GM19372 (cell line): ENCODE measurements at regions not wholly inside any gene's neighbourhood (a gene's known extent, or its start where the extent isn't known, plus 50 kb on each side); places are given as distances from the start of the nearest gene placed in this dataset.

Experiments
- ATAC-seq: cut with Tn5 transposase; IDR thresholded peaks from one replicate; pipeline ENCODE4 v1.9.1; 2021; ENCODE audit warnings: mild to moderate bottlenecking, low read depth, moderate library complexity; ENCODE audit not compliant: unreplicated experiment

DNA sequence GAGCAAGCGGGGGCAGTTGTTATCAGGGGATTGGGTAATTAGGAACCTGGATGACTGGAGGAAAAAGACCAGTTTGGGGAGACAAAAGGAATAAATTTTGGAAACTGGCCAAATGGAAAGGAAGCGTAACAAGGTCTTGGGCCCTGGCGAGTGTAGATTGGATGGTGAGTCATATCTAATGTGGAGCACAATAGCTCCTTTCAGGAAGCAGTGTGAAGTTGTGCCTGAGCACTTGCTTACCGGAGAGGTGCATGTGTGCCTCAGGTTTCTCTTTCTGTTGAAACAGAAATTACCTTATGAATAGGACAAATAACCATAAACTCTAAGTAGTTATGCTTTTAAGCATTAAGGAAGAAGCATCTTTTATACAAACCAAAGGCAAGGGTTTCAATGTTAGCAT, 176.4 kb downstream of the KIF4B start:
- no peak for ATAC-seq

DNA sequence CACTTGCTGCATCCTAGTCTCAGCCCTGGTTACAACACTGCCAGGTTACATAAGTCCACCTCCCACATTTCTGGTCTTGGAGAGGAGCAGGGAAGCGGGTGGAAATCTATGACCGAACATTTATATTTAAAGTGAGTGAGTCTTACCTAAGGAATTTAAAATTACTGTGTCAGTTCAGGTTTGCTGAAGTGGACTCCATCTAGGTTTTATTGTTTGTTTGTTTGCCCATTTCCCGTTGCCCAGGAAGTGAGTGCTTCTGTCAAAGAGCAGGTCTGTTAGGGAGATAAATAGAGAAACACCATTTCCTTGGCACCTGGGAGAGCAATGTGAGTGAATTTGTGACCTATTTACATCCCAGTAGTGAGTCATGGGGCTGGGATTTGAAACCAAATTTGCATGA, 179.5 kb downstream of the KIF4B start:
- ATAC-seq, result no peak

DNA sequence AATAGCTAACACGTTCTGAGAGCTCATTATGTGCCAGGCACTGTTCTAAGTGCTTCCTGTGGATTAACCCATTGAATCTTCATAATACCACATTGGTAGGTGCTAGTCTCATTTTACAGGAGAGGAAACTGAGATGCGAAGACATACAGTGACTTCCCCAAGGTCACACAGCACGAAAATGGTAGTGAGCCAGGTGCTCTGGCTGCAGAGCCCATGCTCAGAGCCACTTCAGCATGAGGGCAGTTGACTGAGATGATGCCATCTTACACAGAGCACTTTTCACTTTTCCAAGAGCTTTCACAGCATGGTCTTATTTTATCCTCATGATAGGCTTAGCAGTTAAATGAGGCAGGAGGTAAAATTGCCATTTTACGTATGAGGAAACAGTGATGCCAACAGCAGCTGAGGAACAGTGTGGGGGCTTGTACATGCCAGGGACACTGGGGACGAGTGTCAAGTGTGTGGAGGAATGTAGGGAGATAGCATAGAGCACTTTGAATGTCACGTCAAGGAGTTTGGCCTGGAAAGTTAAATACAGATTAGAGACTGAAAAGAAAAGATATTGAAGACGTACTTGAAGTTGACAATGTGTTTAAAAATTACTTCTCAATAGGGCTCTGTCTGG, 180.0 kb downstream of the KIF4B start:
- no peak for ATAC-seq

DNA sequence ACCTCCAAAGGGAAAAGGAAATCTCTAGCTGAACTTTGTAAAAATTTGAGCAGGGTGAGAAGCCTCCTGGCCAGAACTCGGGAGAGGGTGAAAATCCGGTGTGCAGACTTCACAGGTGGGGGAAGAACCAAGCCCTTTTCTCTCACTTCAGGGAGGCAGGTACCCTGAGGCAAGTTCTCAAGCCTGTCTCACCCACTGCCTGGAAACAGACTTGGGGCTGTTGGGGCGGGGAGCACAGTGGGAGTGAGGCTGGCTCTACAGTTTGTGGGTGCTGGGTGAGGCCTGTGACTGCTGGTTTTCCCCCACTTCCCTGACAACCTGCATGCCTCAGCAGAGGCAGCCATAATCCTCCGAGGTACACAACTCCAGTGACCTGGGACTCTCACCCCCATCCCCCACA, 187.1 kb downstream of the KIF4B start:
- ATAC-seq, result no peak

DNA sequence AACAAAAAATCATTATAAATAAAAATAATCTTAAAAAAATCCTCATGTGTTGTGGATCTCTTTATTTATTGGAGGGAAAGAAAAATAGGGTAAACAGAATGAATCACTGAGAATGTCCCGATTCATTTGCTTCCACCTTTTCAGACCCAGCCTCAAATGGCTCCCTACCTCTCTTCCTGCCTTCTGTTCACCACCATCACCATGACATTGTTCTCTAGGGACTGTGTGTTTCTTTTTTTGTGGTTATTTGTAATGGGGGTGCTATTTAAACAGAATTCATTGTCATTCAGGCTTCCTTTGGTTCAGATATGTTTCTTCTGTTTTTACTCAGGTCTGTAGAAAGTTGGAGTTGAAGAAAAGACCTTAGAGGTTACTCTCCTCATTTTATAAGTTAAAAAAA, 198.2 kb downstream of the KIF4B start:
- no peak for ATAC-seq

DNA sequence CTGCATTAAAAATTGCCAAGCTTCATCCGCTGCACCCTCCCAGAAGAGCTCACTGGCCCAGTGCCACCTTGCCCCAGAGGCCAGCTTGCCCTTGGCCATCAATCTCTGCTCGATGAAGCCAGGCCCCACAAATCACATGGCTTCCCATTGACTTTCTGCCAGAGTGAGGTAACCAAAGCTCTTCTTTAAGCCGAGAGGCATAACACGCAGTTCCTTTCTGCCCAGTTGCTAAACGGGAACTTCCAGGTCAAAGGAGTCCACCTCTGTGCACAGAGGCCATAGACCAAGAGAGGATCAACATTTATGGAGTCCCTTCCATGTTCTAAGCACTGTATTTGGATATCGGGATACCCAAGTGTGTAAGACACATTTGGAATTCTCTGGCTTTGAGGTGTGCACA, 208.8 kb downstream of the KIF4B start:
- ATAC-seq, result no peak

DNA sequence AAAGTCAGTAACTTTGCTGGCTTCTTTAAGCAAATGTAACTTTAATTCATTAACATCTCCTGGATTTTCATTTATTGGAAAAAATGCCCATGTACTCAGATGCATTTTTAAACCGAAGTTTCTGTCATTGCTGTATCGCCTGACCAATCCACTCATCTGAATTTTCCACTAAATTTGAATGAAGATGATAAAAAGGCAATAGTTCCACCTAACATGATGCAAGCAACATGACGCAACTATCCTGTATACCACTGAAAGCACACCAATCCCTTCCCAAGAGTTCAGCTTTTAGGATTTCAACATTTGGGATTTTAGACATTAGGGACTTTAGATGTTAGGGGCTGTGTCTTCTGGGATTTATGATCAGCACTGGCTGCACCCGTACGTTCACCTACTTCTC, 215.6 kb downstream of the KIF4B start:
- no peak for ATAC-seq

DNA sequence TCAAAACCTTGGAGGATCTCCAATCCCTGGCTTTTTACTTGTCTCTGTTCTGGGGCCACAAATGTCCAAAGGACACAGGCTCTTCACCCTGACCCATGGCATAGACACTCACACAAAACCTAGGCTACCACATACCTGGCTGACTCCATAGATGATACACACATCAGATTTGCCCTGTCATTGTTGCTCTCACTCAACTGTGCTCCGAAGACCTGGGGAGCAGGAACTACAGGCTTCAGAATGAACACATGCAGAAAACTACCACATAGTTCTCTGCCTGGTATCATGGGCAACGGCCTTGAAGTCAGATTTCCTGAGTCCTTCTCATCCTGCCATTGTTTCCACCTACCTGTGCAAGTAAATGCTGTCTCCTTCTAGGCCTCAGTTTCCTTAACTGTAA, 226.2 kb downstream of the KIF4B start:
- no peak for ATAC-seq

DNA sequence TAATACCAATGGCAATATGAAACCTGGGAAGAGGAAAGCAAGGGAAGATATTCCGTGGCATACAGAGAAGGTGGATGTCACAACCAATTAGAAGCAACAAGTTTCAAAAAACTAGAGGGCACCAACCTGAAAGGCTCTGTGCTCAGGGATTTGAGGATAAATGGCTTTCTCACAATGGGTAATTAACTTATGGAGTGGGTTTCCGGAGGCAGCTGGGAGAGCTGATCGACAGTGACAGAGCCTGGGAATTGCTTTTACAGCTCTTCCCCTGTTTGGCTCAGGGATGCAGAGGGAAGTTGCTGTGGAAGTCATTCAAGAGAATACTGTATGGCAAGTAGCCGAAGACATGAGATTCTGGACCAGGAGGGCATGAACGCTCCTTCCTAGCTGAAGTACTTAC, 237.0 kb downstream of the KIF4B start:
- no peak for ATAC-seq

DNA sequence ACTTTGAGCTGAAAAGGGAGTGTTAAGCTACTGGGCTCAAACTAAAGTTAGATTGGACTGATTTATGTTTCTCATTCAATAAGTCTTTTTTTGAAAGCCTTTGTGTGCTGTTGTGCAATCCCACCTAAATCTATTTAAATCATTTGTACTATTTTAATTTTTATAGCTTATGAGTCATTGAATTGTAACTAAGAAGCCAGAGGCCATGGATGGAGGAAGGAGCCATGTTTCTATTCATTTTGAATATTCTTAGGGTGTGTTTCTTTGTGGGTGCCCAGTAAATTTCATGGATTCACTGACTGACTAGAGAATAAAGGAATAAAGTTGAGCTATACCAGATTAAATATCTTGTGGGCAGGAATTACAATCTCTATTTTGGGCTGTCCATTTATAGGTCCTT, 238.5 kb downstream of the KIF4B start:
- ATAC-seq, result no peak

DNA sequence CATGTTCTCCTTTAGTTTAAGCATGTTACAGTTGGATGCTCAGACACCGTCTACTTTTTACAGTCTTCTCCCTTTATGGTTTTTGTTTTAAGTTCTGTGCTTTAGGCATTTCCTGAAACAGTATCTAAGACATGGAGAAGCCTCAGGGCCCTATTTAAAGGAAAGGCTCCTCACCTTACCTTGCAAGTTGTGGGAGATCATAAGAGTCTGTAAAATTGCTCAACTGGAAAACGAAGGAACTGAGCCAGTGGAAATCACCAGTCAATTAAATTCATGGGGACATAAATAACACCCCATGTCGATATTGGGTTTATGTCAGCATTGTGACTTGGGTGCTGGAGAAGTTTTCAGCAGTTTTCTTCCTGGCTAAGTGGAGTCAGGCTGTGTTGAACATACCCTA, 239.2 kb downstream of the KIF4B start:
- no peak for ATAC-seq

DNA sequence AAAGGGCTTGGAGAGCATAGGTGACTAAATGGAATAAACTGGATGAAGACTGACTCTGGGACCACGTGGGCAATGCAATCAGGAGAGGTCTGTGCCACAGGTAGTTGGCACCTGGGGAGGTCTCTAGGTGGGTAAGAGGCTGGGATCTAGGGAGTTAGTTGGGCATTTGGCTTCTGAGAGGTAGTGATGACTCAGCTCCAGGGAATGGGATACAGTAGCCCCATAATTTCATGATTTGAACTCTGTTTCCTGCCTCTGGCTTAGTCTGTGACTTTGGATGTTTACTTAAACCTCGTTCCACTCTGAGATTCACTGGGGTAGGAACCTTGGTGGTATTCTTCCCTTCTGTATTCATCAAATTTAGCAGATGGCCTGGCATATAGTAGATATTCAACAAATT, 240.8 kb downstream of the KIF4B start:
- ATAC-seq, result no peak

DNA sequence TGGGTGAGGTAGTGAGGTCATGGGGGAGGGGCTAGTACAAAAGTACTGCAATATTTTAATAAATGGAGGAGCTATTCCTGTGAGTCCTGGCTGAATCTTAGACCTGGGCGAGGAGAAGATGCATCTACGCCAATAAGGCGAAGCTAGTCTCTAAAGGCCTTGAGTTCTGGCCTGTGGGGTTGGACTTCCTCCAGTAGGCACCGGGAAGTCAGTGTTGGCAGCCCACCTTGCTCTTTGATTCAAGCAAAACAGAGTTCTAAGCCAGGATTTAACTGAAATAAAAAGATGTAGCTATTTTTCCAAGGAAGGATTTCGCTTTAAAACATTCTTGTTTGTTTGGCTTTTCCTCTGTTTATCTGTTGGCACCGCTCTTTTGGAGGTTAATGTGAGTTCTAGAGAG, 244.6 kb downstream of the KIF4B start:
- no peak for ATAC-seq

DNA sequence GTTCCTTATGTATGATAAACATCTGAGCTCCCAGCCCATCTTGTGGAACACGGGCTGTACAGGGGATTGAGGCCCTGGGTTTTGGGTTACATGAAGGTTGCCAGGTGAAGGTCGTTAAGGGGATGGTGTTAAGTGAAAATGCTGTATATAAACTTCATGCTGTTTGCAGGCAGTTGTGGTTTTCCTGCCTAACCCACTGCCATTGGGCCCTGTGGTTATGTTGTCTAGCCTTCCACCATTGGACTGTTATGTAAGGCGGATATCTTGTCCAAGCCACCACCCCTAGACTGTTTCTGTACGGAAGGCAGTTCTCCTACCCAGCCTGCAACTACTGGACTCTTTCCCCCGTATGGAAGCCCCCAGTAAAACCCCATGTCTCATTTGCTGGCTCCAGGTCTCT, 246.1 kb downstream of the KIF4B start:
- no peak for ATAC-seq

DNA sequence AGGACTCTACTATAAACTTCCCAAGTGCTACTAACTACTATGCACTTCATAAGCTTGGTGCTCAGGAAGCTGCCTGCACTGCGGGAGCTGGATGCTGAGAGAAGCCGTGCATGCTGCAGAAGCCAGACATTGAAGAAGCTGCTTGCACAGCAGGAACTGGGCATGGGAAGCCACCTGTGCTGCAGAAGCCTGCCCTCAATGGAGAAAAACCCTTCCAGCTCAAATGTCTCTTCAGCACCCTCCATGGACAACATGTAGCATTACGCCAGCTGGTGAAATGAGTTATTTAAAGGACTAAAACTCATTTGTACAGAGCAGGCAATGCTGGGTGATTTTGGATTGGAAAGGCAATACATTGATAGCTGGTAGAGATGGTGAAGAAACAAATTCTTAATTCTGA, 247.2 kb downstream of the KIF4B start:
- ATAC-seq, result no peak

DNA sequence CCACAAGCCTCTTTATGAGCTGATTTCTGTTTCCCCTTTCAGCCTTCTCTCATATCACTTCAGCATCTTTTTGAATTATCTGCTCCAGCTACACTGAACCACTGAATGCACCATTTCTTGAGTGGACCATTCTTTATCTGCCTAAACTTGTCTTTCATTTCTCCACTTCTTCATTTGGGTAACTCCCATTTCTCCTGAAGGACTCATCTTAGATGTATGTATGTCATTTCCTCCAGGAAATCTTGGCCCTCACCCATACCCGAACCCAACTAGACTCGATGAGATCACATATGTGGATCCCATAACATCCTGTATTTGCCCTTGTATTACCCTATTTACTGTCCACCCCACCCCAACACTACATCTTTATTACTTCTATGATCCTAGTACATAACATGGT, 249.8 kb downstream of the KIF4B start:
- ATAC-seq, result no peak

DNA sequence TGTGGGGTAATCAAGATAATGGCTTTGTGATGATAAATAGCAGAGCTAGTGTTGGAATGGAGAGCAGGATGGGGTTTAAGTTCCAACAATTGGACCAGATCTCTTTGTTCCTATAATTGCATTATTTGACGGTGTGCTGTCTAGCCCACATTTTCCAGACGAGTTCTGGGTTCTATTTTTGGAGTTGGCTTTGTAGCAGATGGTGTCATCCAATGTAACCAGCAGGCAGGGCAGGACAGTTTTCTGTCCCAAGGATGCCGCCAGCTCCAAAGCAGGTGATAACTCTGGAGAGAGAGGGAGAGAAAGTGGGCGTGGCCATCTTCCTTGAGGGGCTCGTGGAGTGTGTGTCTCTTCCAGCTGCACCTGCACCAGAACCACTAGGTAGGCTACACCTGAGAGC, 251.3 kb downstream of the KIF4B start:
- ATAC-seq, result no peak

DNA sequence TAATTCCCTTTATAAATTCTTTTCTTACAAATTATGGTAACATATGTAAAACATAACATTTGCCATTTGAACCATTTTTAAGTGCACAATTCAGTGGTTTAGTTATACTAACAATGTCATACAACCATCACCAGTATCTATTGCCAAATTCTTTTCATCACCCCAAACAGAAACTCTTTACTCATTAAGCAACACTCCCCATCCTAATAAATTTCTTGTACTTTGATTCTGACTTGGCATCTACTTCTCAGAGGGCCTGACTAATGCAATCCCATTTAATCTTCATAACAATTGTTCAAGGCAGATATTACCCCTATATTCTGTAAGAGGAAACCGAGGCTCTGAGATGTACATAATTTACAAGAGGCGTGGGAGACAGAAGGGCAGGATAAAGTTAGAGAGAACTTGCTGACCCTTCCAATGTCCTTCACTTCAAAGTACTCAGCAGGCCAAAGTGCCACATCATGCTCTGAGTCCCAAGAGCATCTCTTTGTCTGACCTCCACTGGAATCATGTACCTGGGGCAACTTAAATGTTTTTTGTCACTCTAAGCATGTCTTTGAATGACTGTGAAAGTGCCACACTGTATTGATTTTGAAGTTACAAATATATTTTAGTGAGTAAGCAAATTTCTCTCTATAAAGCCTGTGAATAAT, 255.3 kb downstream of the KIF4B start:
- ATAC-seq, result no peak

DNA sequence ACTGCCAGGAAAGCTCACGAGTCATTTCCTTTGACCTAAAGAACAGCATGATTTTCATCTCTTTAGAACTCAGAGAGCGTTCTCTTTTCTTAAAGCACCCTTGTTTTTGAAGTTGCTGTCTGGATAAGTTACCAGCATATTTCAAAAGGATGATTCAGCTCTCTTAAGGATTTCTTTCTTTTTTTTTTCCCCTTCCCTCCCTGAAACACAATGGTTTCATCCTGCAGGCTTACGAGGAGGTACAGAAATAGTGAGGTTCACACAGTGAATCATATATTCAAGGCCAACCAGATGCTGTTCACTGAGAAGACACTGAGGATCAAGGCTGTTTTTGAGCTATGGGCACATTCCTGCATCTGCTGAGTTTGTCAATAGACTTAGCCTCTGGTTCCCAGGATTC, 257.2 kb downstream of the KIF4B start:
- ATAC-seq, result no peak

DNA sequence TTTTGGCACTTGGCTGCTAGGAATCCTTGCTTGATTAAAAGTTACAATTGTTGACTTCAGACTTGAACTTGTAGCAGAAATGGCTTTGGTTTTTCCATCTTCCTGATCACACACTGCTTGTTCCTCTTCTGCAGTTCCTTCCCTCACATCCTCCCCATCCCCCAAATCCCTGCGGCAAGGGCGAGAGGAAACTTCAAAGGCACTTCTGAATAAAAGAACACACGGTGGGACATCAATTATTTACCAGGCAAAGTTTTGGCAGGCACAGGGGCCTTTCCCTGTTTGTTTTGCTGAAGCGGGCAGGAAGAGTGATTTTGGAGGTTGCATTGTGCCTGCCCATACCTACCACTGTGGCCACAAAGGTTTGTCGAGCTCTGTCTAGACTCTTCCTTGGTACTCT, 260.9 kb downstream of the KIF4B start:
- ATAC-seq, result no peak

DNA sequence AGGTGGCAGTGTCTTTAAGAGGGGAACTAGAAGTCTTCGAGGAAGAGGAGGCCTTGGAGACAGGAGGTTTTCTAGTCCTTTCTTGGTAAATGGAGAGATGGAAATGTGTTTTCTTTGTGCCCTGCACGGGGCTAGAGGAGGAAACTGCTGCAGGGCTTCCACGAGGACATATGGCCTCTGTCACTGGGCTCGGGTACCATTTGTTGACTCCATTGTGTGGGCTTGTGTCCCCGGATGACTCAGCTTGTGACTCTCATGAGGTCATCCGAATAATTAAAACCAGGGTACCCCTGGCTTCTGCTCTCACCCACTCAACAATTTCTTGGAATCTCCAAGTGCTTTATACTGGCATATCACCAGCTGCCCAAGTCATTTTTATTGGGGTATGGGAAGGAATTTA, 261.7 kb downstream of the KIF4B start:
- no peak for ATAC-seq

DNA sequence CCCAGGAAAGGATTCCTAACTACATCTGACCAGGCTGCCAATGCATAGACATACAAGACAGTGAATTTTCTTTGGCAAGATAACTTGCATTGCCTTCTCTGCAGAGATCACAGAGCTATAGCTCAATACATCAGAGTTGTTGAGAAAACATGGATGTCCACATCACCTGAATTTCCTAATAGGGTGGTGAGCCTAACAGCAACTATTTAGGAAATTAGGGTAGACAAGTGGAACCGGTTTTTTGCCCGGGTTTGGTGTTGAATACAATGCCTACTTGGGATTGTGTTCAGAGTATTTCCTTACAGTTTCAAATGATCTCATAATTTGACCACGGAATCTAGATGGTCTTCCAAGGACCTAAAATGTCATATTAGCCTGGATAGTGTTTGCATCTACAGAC, 262.7 kb downstream of the KIF4B start:
- ATAC-seq, result no peak

DNA sequence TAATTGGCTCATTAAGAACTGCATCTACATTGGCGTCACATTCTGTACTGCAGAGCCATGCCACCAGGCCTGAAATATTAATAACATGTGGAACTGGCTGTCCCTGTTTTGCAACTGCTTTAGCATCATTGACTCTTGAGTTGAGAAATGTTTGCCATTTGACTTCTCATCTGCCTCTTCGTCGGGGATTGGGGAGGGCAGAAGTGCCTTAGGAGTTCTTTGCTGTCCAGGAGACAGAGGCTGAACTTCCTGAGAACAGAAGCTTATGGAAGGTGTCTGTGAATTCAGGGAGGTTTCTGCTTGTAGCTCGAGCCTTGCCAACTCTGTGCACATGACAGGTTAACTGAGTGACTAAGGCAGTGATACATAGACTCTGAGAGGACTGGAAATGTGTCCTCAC, 265.0 kb downstream of the KIF4B start:
- ATAC-seq, result no peak
